NCI-H2196 (cell line): ENCODE measurements at regions not wholly inside any gene's neighbourhood (a gene's known extent, or its start where the extent isn't known, plus 50 kb on each side); places are given as distances from the start of the nearest gene placed in this dataset.

Experiments
- DNase-seq: peaks from one replicate; lab custom pipeline; 2025; ENCODE audit not compliant: unreplicated experiment; lab: John Stamatoyannopoulos, UW

DNA sequence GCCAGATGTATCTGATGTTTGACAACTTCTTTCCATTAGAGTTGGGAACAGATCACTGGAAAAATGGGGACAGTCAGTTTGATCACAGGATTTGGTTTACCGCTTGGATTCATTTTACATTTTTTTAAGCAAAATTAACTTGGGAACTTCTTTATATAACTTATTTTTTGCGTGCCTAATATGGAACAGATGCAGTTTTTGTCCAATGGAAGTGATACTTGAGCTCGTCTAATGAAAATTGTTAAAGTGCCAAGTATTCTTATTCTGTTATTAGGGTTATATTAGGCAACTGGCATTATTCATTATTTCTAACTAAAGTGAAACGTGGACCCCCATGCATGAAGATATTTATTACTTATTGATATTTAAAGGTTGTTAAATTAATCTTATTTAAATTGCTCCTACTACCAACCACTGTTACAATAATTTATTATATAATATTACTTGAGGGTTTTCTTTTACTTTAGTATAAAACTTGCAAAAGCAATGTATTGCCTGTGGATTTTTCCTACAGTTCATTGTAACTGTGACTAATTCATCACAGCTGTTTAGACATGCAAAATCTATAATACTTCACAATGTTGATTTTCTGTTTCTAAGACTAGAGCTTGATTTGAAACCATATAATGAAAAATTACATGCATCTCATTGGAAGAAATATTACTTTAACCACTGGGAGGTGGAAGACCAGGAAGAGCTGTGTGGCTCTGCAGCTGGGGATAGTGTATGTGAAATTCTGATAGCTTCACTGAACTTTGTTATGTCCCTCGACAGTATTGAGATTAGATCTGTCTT, 787.3 kb upstream of the WWC1 start:
- DNase-seq: no peak

DNA sequence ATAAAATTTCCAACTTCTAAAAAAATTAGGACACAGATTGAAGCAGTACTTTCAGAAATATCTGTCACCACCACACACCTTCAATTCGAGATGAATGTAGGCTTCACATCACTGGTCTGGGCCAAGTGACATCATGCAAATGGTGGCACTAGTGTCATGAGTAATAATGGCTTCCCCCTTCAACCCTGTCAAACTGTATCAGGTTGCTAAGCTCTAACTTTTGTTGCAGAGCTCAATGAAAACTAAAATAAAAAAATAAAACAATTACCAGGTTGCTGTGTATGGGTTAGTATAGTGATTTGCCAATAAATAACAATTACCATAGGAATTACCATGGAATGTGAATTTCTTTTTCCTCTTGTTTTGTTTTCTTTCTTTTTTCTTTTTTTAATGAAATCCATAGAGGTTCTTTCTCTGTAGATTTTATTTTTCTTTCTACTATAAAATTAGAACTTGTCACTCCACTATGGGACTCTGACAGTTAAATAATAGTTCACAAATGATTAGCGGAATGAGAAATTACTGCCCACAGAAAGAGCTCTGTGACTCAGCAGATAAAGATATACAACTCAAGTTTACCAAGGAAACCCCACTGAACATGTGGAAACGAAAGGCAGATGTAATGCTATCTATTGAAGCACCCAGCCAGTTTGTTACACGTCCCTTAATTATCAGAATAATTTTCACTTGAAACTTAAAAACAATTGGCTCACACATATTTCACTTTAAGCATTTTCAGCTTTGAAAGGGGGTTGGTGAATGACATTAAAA, 783.8 kb upstream of the WWC1 start:
- DNase-seq: no peak

- no peak for DNase-seq
These were observed 782.4 kb upstream of the WWC1 start for GRCh38 chr5:167509076-167509475.

DNA sequence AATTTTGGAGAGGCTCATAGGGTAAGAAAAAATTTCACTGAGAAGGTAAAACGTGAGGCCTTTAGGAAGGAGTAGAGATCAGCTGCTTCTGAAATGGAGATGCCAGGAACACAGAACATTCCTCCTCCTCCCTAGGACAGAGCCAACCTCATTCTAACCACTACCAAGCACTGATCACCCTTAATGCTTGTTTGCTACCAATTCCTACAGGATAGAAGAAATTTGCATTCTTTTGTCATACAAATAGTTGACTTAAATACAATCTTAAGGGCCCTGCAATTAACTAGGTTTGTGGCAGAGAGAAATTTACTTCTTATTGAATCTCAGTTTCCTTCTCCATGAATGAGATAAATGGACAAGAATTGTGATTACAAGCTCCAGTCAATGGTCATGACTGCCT, 780.2 kb upstream of the WWC1 start:
- no peak for DNase-seq

- no peak for DNase-seq
These were observed 779.3 kb upstream of the WWC1 start for GRCh38 chr5:167512111-167512510.

- peak; percentile 1 for DNase-seq
These were observed 778.1 kb upstream of the WWC1 start for GRCh38 chr5:167513381-167513780.

GRCh38 chr5:167514461-167514860, 777.0 kb upstream of the WWC1 start:
- no peak for DNase-seq

DNA sequence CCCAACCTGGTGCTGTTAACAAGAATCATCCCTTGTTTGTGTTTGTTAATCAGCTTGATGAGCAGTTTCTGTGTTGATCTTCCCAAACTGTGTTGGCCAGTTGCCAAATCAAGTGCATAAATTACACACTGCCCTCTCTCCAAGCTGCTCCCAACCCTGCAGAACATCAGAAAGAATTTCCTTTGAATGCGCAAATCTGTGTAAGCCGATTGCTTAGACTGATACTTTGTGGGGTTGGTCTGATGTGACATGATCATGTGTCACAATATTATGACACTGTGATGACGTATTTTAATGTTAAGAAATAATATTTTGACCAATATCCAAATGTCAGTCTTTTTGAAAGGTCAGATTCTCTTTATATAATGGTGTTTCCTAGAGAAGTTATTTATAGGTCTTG, 766.4 kb upstream of the WWC1 start:
- no peak for DNase-seq

GRCh38 chr5:167528651-167529050, 762.8 kb upstream of the WWC1 start:
- no peak for DNase-seq

DNA sequence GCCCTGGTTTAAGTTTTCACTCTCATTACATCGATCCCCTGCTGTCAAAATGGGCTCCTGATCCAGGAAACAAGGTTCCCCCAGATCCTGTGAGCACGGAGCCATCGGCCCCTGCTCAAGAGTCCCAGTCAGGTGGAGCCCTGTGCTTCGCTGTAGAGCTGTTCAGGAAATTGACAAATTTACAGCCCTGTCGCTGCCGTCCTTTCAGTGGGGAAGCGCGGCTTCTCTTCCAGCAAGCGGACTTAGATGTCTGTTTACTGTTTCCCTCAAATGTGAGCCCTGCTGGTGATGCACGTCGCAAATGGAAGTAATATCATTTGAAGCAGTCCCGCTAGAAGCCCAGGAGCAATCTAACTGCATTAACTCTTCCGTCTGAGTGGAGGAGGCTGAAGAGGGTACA, 760.9 kb upstream of the WWC1 start:
- no peak for DNase-seq

GRCh38 chr5:167533814-167534795, 757.3 kb upstream of the WWC1 start:
- DNase-seq: no peak

GRCh38 chr5:167539747-167540146, 751.7 kb upstream of the WWC1 start:
- no peak for DNase-seq

- no peak for DNase-seq
These were observed 745.2 kb upstream of the WWC1 start for GRCh38 chr5:167546270-167546669.

DNA sequence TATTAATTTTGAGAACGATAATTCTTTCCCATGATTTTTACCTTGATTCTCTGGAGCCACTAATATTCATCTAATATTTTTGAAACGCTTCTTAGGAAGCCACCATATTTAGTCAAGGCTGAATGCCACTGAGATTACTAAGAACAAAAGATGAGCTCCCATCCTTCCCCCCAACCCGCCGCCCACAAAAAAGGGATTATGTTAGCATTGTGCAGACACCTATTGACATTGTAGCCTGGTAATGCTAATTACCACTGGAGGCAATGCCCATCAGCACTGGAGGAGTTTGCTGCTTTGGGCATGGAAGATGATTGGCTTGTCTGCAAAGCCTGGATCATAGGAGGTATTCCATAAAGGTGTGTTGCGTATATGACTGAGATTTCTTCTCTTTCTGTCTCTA, 739.1 kb upstream of the WWC1 start:
- no peak for DNase-seq

DNA sequence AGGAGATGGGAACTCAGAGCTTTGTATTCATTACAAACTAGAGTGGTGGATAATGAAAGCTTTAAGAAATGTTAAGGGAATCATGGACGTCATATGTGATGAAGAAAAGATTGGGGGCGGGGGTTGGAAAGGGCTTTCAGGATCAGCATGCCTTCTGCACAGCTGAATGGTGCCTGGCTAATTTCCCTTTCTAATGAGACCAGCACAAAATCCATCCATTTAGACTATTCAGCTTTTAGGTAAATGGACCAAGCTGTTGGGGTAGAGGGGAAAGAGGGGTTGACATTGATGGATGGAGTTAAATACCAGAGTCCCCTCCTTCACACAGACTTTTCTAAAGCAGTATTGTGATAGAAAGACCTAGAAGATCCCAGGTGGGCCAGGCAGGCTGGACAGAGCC, 737.9 kb upstream of the WWC1 start:
- DNase-seq: no peak

- no peak for DNase-seq
These were observed 736.7 kb upstream of the WWC1 start for GRCh38 chr5:167554564-167555290.

- no peak for DNase-seq
These were observed 735.8 kb upstream of the WWC1 start for GRCh38 chr5:167555565-167556166.

DNA sequence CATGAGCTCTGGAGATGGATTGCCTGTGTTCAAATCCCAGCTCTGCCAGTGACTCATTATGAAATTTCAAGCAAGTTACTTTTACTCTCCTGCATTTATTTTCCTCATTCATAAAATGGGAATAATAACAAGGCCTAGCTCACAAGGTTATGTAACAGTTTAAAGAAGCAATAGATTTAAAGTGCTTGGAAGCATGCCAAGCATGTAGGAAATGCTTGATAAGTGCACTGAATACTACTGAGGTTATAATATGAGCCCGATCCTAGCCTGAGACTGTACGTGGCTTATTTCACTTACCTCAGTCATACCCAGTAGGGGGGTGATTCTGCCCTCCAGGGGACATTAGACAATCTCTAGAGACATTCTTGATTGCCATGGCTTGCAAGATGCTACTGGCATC, 734.1 kb upstream of the WWC1 start:
- DNase-seq: no peak

- no peak for DNase-seq
These were observed 729.6 kb upstream of the WWC1 start for GRCh38 chr5:167561796-167562195.

- no peak for DNase-seq
These were observed 727.2 kb upstream of the WWC1 start for GRCh38 chr5:167564275-167564674.
